H1 (cell line): ENCODE measurements at regions not wholly inside any gene's neighbourhood (a gene's known extent, or its start where the extent isn't known, plus 50 kb on each side); places are given as distances from the start of the nearest gene placed in this dataset.

Experiments
- CTCF ChIA-PET: fragments of 300-600 bp; sonication (Branson Sonifier 250); formaldehyde crosslinking; loops from one replicate; lab custom pipeline; 2021; ENCODE audit not compliant: partially characterized antibody; lab: Charles Lee
- POLR2A ChIA-PET: fragments of 300-600 bp; sonication (Branson Sonifier 250); formaldehyde crosslinking; loops from one replicate; lab custom pipeline; 2021; ENCODE audit warnings: inconsistent platforms; ENCODE audit not compliant: partially characterized antibody; lab: Charles Lee
- DNase-seq, 2 experiments: peaks; one replicate each; pipeline versions ENCODE4 v3.0.0 to v3.0.0-alpha.2; 2010 to 2022; ENCODE audit warnings: low spot score in 2 of 2, low read depth in 1 of 2, mixed read lengths in 1 of 2
- FAIRE-seq: peaks from 2 replicates; lab custom pipeline; 2011; peaks lifted over from hg19 to GRCh38; lab: Jason Lieb, UNC
- H2AFZ ChIP-seq: 2 replicates; pipeline ENCODE4 v1.8.1; 2012; ENCODE audit warnings: low read length, inconsistent platforms
- H2AK5ac ChIP-seq: 2 replicates; pipeline ENCODE4 v1.6.1; 2013; ENCODE audit warnings: low read depth, low read length
- H2BK120ac ChIP-seq: replicated peaks from 2 replicates; pipeline ENCODE3; 2013; ENCODE audit warnings: low read depth, low read length, inconsistent platforms
- H2BK12ac ChIP-seq: 2 replicates; pipeline ENCODE4 v1.6.1; 2013; ENCODE audit warnings: low read depth, low read length
- H2BK15ac ChIP-seq: 2 replicates; pipeline ENCODE4 v1.6.1; 2013; ENCODE audit warnings: low read length
- H2BK20ac ChIP-seq: 2 replicates; pipeline ENCODE4 v1.6.1; 2013; ENCODE audit warnings: low read length
- H2BK5ac ChIP-seq: 2 replicates; pipeline ENCODE4 v1.6.1; 2013; ENCODE audit warnings: low read depth, low read length
- H3K14ac ChIP-seq: 2 replicates; pipeline ENCODE4 v1.6.1; 2013; ENCODE audit warnings: inconsistent platforms; ENCODE audit not compliant: insufficient read length
- H3K18ac ChIP-seq: 2 replicates; pipeline ENCODE4 v1.6.1; 2013; ENCODE audit warnings: low read length; ENCODE audit errors: extremely low read depth
- H3K23ac ChIP-seq: 2 replicates; pipeline ENCODE4 v1.6.1; 2013; ENCODE audit warnings: inconsistent platforms; ENCODE audit not compliant: insufficient read length
- H3K23me2 ChIP-seq: 2 replicates; pipeline ENCODE4 v1.6.1; 2013; ENCODE audit warnings: low read depth, low read length
- H3K27ac ChIP-seq: 2 replicates; pipeline ENCODE4 v1.6.1; 2011; ENCODE audit warnings: low read depth, low read length, inconsistent platforms
- H3K27me3 ChIP-seq, 4 experiments: replicated peaks in 1 of 4; 1 replicate in 1 of 4; 2 replicates in 3 of 4; pipeline versions ENCODE4 v1.6.1 to v1.8.1; 2011 to 2013; ENCODE audit warnings: low read length in 3 of 4, mild to moderate bottlenecking in 3 of 4, inconsistent platforms in 2 of 4, mixed read lengths in 2 of 4, moderate library complexity in 1 of 4; ENCODE audit not compliant: control insufficient read depth in 3 of 4, insufficient read depth in 3 of 4; ENCODE audit errors: extremely low read depth in 1 of 4
- H3K36me3 ChIP-seq, 4 experiments: 2 replicates each; pipeline versions ENCODE4 v1.6.1 to v1.8.1; 2011 to 2013; ENCODE audit warnings: mild to moderate bottlenecking in 4 of 4, low read length in 3 of 4, moderate library complexity in 2 of 4, control low read depth in 1 of 4, inconsistent platforms in 1 of 4; ENCODE audit not compliant: insufficient read depth in 4 of 4, control insufficient read depth in 2 of 4
- H3K4ac ChIP-seq: replicated peaks from 2 replicates; pipeline ENCODE3; 2013; ENCODE audit warnings: low read length, low read depth, mixed read lengths, inconsistent platforms; ENCODE audit not compliant: insufficient read length
- H3K4me1 ChIP-seq, 4 experiments: replicated peaks in 1 of 4; 1 replicate in 1 of 4; 2 replicates in 3 of 4; pipeline versions ENCODE4 v1.6.1 to v1.8.1; 2011 to 2013; ENCODE audit warnings: low read length in 3 of 4, inconsistent platforms in 2 of 4, mixed read lengths in 1 of 4; ENCODE audit not compliant: insufficient read depth in 4 of 4, control insufficient read depth in 3 of 4
- H3K4me2 ChIP-seq, 2 experiments: 2 replicates each; pipeline versions ENCODE4 v1.6.1 to v1.8.1; 2011 to 2013; ENCODE audit warnings: low read depth in 2 of 2, low read length in 2 of 2, control low read depth in 1 of 2, inconsistent platforms in 1 of 2, mild to moderate bottlenecking in 1 of 2; ENCODE audit not compliant: insufficient read depth in 1 of 2
- H3K4me3 ChIP-seq, 4 experiments: fragments of 200-600, 300-600 bp in 1 of 4; sonication (generic), shearing (Covaris generic), sonication (Bioruptor Twin) in 1 of 4; 2 replicates each; pipeline versions ENCODE4 v1.5.1 to v1.8.1; 2011 to 2016; ENCODE audit warnings: low read length in 4 of 4, low read depth in 3 of 4, control low read depth in 2 of 4, inconsistent platforms in 2 of 4, mild to moderate bottlenecking in 2 of 4, mixed read lengths in 1 of 4, moderate library complexity in 1 of 4; ENCODE audit not compliant: insufficient read depth in 2 of 4; ENCODE audit errors: extremely low read depth in 1 of 4
- H3K56ac ChIP-seq: replicated peaks from 2 replicates; pipeline ENCODE3; 2013; ENCODE audit warnings: low read depth, mild to moderate bottlenecking, mixed read lengths, low read length, inconsistent platforms; ENCODE audit not compliant: insufficient read length
- H3K79me1 ChIP-seq: 2 replicates; pipeline ENCODE4 v1.6.1; 2013; ENCODE audit warnings: low read depth, low read length, control low read depth
- H3K79me2 ChIP-seq, 2 experiments: 2 replicates each; pipeline versions ENCODE4 v1.6.1 to v1.8.1; 2012 to 2013; ENCODE audit warnings: low read length in 2 of 2, mild to moderate bottlenecking in 2 of 2, inconsistent platforms in 1 of 2; ENCODE audit not compliant: insufficient read depth in 2 of 2, control insufficient read depth in 1 of 2
- H3K9ac ChIP-seq, 4 experiments: replicated peaks in 1 of 4; 1 replicate in 1 of 4; 2 replicates in 3 of 4; pipeline versions ENCODE4 v1.6.1 to v1.8.1; 2011 to 2013; ENCODE audit warnings: low read depth in 3 of 4, low read length in 3 of 4, control low read depth in 2 of 4, mild to moderate bottlenecking in 2 of 4, moderate library complexity in 2 of 4, inconsistent platforms in 1 of 4; ENCODE audit errors: extremely low read depth in 1 of 4
- H3K9me3 ChIP-seq, 2 experiments: 2 replicates each; pipeline versions ENCODE4 v1.6.1 to v1.8.1; 2012 to 2013; ENCODE audit warnings: mild to moderate bottlenecking in 2 of 2, moderate library complexity in 2 of 2, control low read depth in 1 of 2, inconsistent platforms in 1 of 2, low read depth in 1 of 2, low read length in 1 of 2, mixed read lengths in 1 of 2; ENCODE audit not compliant: insufficient read depth in 2 of 2
- H4K20me1 ChIP-seq, 2 experiments: replicated peaks in 1 of 2; 2 replicates each; pipeline versions ENCODE3 to v1.8.1; 2011 to 2013; ENCODE audit warnings: inconsistent platforms in 2 of 2, low read length in 2 of 2, mild to moderate bottlenecking in 1 of 2; ENCODE audit not compliant: insufficient read depth in 2 of 2, control insufficient read depth in 1 of 2
- H4K5ac ChIP-seq: 2 replicates; pipeline ENCODE4 v1.6.1; 2013; ENCODE audit warnings: low read length, low read depth, mixed read lengths, inconsistent platforms; ENCODE audit not compliant: insufficient read length
- H4K8ac ChIP-seq: 2 replicates; pipeline ENCODE4 v1.8.0; 2013; ENCODE audit warnings: mild to moderate bottlenecking, moderate library complexity, low read length, inconsistent platforms; ENCODE audit not compliant: insufficient read depth; ENCODE audit errors: extremely low read depth
- H4K91ac ChIP-seq: replicated peaks from 2 replicates; pipeline ENCODE3; 2013; ENCODE audit warnings: low read length, mixed read lengths, inconsistent platforms; ENCODE audit not compliant: insufficient read length
- RAD21 ChIP-seq, 2 experiments: IDR thresholded peaks in 1 of 2; conservative IDR thresholded peaks in 1 of 2; 2 replicates each; pipeline ENCODE4 v1.6.1; 2011; ENCODE audit warnings: low read depth in 2 of 2, low read length in 2 of 2, improper control_type of control experiment in 1 of 2, inconsistent platforms in 1 of 2, mild to moderate bottlenecking in 1 of 2, moderate library complexity in 1 of 2
- SP2 ChIP-seq: IDR thresholded peaks from 2 replicates; pipeline ENCODE4 v1.6.1; 2012; ENCODE audit warnings: mild to moderate bottlenecking, low read length, inconsistent platforms
- WGBS, 2 experiments: shearing (Covaris generic) in 1 of 2; methylation state at CpG; one replicate each; pipeline versions ENCODE4 v1.1.6 to v1.1.7; 2013 to 2015; ENCODE audit warnings: low lambda C conversion rate in 2 of 2, mixed read lengths in 2 of 2, inconsistent platforms in 1 of 2, low coverage in 1 of 2, missing lambda C conversion rate in 1 of 2; ENCODE audit not compliant: insufficient replicate concordance in 2 of 2, insufficient coverage in 1 of 2, insufficient read length in 1 of 2; ENCODE audit errors: extremely low coverage in 1 of 2, missing lambda C conversion rate in 1 of 2; 5-methylcytosine and 5-hydroxymethylcytosine counted together

- H3K56ac ChIP-seq: no peak overlapping the region
- H4K20me1 ChIP-seq: no peaks in the 10 kb centered on the region
- POLR2A ChIA-PET: no interaction called here
- H2AK5ac ChIP-seq: no peak overlapping the region
- H2BK5ac ChIP-seq: no peak overlapping the region
- H2BK120ac ChIP-seq: no peak overlapping the region
- H3K4me1 ChIP-seq: peaks cover 0 to 5% (median 2%) of the 10 kb centered on the region in 4 experiments; a peak in 3 of 7 replicates
- no peak overlapping the region for H3K18ac ChIP-seq
- CTCF ChIA-PET: no interaction called here
- H2BK12ac ChIP-seq: no peak overlapping the region
- H3K4me2 ChIP-seq: no peak overlapping the region
- no peak overlapping the region for H3K23ac ChIP-seq
- H3K79me1 ChIP-seq: no peaks in the 10 kb centered on the region
- no peak overlapping the region for H4K91ac ChIP-seq
- no peak overlapping the region for H3K9ac ChIP-seq
- DNase-seq: no peak
- H4K8ac ChIP-seq: no peak overlapping the region
- H3K27ac ChIP-seq: no peak overlapping the region
- no peak overlapping the region for H2BK15ac ChIP-seq
- H3K14ac ChIP-seq: no peak overlapping the region
- no peaks in the 10 kb centered on the region; a peak in 1 of 8 replicates for H3K36me3 ChIP-seq
- 91% methylated on average over 2 of the region's 2 CpGs; no CpG with 5 or more reads in 1 of the 2 experiments for WGBS, 2 experiments
- H3K4me3 ChIP-seq: no peak overlapping the region
- H2BK20ac ChIP-seq: no peak overlapping the region
- no peaks in the 10 kb centered on the region for H3K79me2 ChIP-seq
- no peak for TF ChIP-seq SP2
- no peak for TF ChIP-seq RAD21 (IDR thresholded peaks at IDR 0.05 in 1 of 2, conservative IDR thresholded peaks at IDR 0.05 in 1 of 2; ENCODE audit: low read depth in 2 of 2, low read length in 2 of 2)
- TF ChIP-seq, all 59 proteins: peak for 0
- Histone ChIP-seq H3K9me3 (no peaks in the 10 kb centered on the region), H3K4ac (no peak overlapping the region), H4K5ac (no peak overlapping the region), H3K27me3 (no peaks in the 10 kb centered on the region), H3K23me2 (no peaks in the 10 kb centered on the region; the same call in 1 of the 2 replicates), H2AFZ (no peak overlapping the region)
- no peak for FAIRE-seq
Observed at GRCh38 chr2:19072161-19072560, 286.3 kb downstream of the OSR1 start.
